Ovary (tissue), 7 donors: ENCODE measurements at regions not wholly inside any gene's neighbourhood (a gene's known extent, or its start where the extent isn't known, plus 50 kb on each side); places are given as distances from the start of the nearest gene placed in this dataset.
"Not testable (repeated sequence)": the region's sequence is repeated elsewhere in the genome, so short reads cannot be mapped to it uniquely, and the experiment has no call there.

Experiments
- DNase-seq, 5 donors: peaks; one replicate each; pipeline ENCODE4 v3.0.0-alpha.2; 2019 to 2020
- H3K27ac ChIP-seq, 2 donors: fragments of 200-600 bp; one replicate each; pipeline versions ENCODE4 v1.5.1 to v1.8.0; 2019 to 2022
- H3K27me3 ChIP-seq: fragments of 200-600 bp; one replicate; pipeline ENCODE4 v1.8.0; 2022
- H3K36me3 ChIP-seq: fragments of 200-600 bp; sonication (generic); one replicate; pipeline ENCODE4 v1.5.1; 2019
- H3K4me1 ChIP-seq: one replicate; pipeline ENCODE4 v1.8.1; 2013; ENCODE audit warnings: mild to moderate bottlenecking, moderate library complexity; ENCODE audit not compliant: insufficient read depth
- H3K4me3 ChIP-seq: fragments of 200-600 bp; sonication (generic); one replicate; pipeline ENCODE4 v1.5.1; 2017
- H3K9me3 ChIP-seq, 2 donors: fragments of 200-600 bp in 1 of 2; sonication (generic) in 1 of 2; one replicate each; pipeline versions ENCODE4 v1.5.1 to v1.8.1; 2013 to 2019; ENCODE audit warnings: mild to moderate bottlenecking in 1 of 2, moderate library complexity in 1 of 2
- EP300 ChIP-seq: sonication (generic); formaldehyde crosslinking; IDR thresholded peaks from one replicate; pipeline ENCODE4 v1.6.1; 2017; ENCODE audit warnings: antibody characterized with exemption
- POLR2A ChIP-seq: fragments of 450-650 bp; IDR thresholded peaks from one replicate; pipeline ENCODE4 v1.6.1; 2017; ENCODE audit warnings: antibody characterized with exemption, mild to moderate bottlenecking, moderate library complexity
- WGBS, 3 donors: extraction: QIAGEN DNeasy Blood & Tissue Kit in 1 of 3; methylation state at CpG; one replicate each; pipeline versions ENCODE4 v1.1.5 to v1.1.7; 2013 to 2017; 5-methylcytosine and 5-hydroxymethylcytosine counted together
- intact Hi-C, 4 donors: fragments of 100-400 bp; cut with DNase I; formaldehyde crosslinking; loops; one replicate each; pipeline versions ENCODE4 v1.11.0 to v1.15.1; 2022 to 2023
- TF ChIP-seq, protein P1 (sequence below), 3 donors: fragments of 450-650 bp in 2 of 3; fragments of 200-600 bp in 1 of 3; IDR thresholded peaks; one replicate each; pipeline versions ENCODE4 v1.5.1 to v1.8.0; 2016 to 2022; ENCODE audit warnings: antibody characterized with exemption in 3 of 3, mild to moderate bottlenecking in 1 of 3
- donor health status: DM: no; HTN: no; CAD: no; lungs with moderate emphysema.
- donor health status: DM: no; HTN: no; CAD: no.
- donor health status: Bipolar disorder and iron deficiency.
- donor health status: DM: no; HTN: no; CAD: no.
- donor health status: DM: yes; HTN: yes; CAD: no.

DNA sequence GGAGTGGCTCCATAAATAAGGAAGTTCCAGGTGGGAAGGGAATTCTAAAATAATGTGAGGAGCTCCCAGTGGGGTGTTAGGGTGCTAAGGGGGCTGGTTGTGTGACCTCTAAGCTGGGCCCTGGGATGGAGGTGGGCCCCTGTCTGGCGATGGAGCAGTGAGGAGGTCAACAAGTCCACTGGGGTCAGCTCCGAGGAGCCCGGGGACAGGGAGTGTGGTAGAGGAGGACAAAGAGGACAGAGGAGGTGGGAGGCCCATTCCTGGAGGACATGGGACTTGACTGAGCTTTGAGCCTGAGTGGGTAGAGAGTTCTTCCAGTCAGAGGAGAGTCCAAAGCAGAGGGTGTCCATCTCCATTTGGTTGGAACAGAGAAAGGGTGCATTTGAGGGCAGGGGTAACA lies 390.2 kb downstream of the TSHZ3 start:
- intact Hi-C loops: no loop called here
- H3K9me3 ChIP-seq: no peaks in the 10 kb centered on the region
- TF ChIP-seq EP300: no peak
- TF ChIP-seq POLR2A: no peak
- TF ChIP-seq, protein P1, sequence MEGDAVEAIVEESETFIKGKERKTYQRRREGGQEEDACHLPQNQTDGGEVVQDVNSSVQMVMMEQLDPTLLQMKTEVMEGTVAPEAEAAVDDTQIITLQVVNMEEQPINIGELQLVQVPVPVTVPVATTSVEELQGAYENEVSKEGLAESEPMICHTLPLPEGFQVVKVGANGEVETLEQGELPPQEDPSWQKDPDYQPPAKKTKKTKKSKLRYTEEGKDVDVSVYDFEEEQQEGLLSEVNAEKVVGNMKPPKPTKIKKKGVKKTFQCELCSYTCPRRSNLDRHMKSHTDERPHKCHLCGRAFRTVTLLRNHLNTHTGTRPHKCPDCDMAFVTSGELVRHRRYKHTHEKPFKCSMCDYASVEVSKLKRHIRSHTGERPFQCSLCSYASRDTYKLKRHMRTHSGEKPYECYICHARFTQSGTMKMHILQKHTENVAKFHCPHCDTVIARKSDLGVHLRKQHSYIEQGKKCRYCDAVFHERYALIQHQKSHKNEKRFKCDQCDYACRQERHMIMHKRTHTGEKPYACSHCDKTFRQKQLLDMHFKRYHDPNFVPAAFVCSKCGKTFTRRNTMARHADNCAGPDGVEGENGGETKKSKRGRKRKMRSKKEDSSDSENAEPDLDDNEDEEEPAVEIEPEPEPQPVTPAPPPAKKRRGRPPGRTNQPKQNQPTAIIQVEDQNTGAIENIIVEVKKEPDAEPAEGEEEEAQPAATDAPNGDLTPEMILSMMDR (IDR thresholded peaks at IDR 0.05): no peak
- no peaks in the 10 kb centered on the region for H3K36me3 ChIP-seq
- no peak overlapping the region for H3K4me3 ChIP-seq
- DNase-seq: no peak
- H3K27ac ChIP-seq: no peak overlapping the region
- WGBS, 3 donors: 90 to 91% (median 90%) methylated on average over 3 of the region's 3 CpGs
- no peaks in the 10 kb centered on the region for H3K4me1 ChIP-seq
- no peaks in the 10 kb centered on the region for H3K27me3 ChIP-seq

DNA sequence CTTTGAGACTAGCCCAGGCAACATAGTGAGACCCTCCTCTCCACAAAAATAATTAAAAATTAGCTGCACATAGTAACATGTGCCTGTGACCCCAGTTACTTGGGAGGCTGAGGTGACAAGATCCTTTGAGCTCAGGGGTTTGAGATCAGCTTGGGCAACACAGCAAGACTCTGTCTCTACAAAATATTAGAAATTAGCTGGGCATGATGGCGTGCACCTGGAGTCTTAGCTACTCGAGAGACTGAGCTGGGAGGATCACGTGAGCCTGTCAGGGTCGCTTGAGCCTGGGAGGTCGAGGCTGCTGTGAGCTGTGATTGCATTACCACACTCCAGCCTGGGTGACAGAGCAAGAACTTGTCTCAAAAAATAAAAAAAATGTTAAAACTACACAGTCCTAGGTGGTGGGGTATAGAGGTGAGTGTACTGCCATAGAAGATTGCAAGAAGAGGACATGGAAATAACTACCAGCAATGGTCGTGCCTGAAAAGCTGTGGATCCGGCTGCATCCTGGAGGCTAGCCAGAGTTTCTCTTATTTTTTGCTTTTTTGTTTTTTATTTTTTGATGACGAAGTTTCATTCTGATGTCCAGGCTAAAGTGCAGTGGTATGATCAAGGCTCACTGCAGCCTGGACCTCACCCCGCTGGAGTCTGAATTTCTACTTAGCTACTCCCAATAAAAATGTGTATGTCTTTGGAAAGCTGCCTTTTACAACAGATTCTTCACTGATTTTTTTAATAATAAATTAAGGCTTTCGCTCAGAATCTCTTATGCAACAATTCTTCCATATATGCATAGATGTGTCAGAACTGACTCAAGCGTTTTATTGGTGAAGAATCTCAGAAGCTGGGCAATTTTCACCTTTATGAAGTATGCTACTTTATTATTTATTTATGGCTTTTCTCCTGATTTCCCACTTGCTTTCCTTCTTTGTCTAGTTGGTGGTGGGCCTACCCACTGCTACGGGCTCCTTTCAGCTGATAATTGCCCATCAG lies 393.8 kb downstream of the TSHZ3 start:
- intact Hi-C loops: no loop called here
- Histone ChIP-seq H3K27ac (no peak overlapping the region), H3K4me1 (no peaks in the 10 kb centered on the region), H3K36me3 (no peaks in the 10 kb centered on the region), H3K27me3 (no peaks in the 10 kb centered on the region), H3K9me3 (no peaks in the 10 kb centered on the region), H3K4me3 (no peak overlapping the region)
- TF ChIP-seq, protein P1 (IDR thresholded peaks at IDR 0.05): no peak
- TF ChIP-seq EP300: no peak
- no peak for TF ChIP-seq POLR2A
- no peak for DNase-seq
- 72 to 82% (median 78%) methylated on average over 12 of the region's 12 CpGs for WGBS, 3 donors

GRCh38 chr19:30944276-30944932 lies 404.8 kb downstream of the TSHZ3 start:
- intact Hi-C loops, H3K27ac ChIP-seq: not testable (repeated sequence)

DNA sequence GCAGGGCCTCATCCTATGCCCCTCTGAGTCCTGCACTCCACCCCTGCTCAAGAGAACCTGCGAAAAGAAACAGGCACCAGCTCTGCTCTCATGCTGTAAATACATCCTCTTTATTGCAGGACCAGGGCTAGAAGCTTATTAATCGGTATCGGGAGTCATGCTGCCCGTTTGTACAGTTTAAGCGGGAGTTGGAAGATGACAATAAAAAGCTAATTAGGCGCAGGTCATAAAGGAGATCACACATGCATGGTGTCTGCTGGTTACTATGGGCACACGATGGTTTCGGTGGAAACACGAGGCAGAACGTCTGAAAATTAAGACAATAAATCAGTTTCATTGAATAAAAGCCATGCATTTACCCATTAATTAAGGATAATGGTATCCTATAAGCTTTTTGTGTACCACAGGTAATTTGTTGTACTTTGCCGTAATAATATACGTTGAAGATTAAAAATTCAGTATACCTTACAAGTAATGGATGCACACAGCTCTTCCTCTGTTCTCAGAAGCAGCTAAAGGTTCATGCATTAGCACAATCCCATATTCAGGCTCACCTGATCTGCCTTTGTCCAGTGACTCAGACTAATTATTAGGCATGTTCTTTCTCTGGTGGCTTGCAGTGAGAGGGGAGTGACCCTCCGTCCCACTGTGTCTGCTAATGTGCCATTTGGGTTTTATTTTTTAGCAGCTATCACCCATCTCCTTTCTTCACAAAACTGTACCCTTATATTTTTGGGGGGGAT lies 406.0 kb downstream of the TSHZ3 start:
- Histone ChIP-seq H3K27ac (no peak overlapping the region), H3K4me1 (no peaks in the 10 kb centered on the region), H3K36me3 (no peaks in the 10 kb centered on the region), H3K27me3 (no peaks in the 10 kb centered on the region), H3K4me3 (no peak overlapping the region), H3K9me3 (no peaks in the 10 kb centered on the region)
- DNase-seq: no peak
- TF ChIP-seq POLR2A: no peak
- TF ChIP-seq, protein P1 (IDR thresholded peaks at IDR 0.05): no peak
- TF ChIP-seq EP300: no peak
- WGBS, 3 donors: 81 to 85% (median 82%) methylated on average over 13 of the region's 13 CpGs
- intact Hi-C loops: no loop called here

More at GRCh38 chr19:30944276-30944932, 404.8 kb downstream of the TSHZ3 start:
- not testable (repeated sequence) for H3K36me3 ChIP-seq, H3K4me1 ChIP-seq, H3K4me3 ChIP-seq, H3K27me3 ChIP-seq, DNase-seq, H3K9me3 ChIP-seq
- 79 to 98% (median 96%) methylated on average over 6 of the region's 6 CpGs for WGBS, 3 donors
